Suprapubic skin (tissue), 4 donors: ENCODE measurements at regions not wholly inside any gene's neighbourhood (a gene's known extent, or its start where the extent isn't known, plus 50 kb on each side); places are given as distances from the start of the nearest gene placed in this dataset.

Experiments used
- DNase-seq, 2 donors: peaks; one replicate each; pipeline ENCODE4 v3.0.0-alpha.2; 2019; ENCODE audit warnings: low spot score in 2 of 2
- H3K27ac ChIP-seq: fragments of 200-600 bp; sonication (generic); one replicate; pipeline ENCODE4 v1.5.1; 2019
- H3K27me3 ChIP-seq: fragments of 200-600 bp; sonication (generic); one replicate; pipeline ENCODE4 v1.5.1; 2019
- H3K36me3 ChIP-seq: fragments of 200-600 bp; sonication (generic); one replicate; pipeline ENCODE4 v1.5.1; 2019
- H3K4me1 ChIP-seq: fragments of 200-600 bp; sonication (generic); one replicate; pipeline ENCODE4 v1.5.1; 2019
- H3K4me3 ChIP-seq: fragments of 200-600 bp; sonication (generic); one replicate; pipeline ENCODE4 v1.5.1; 2019; ENCODE audit warnings: mild to moderate bottlenecking
- H3K9me3 ChIP-seq: fragments of 200-600 bp; sonication (generic); one replicate; pipeline ENCODE4 v1.5.1; 2019
- CTCF ChIP-seq, 2 donors: fragments of 200-600 bp in 1 of 2; fragments of 450-650 bp in 1 of 2; sonication (generic) in 1 of 2; IDR thresholded peaks; one replicate each; pipeline ENCODE4 v1.5.1; 2016 to 2019; ENCODE audit warnings: antibody characterized with exemption in 2 of 2, mild to moderate bottlenecking in 1 of 2, moderate library complexity in 1 of 2
- EP300 ChIP-seq: sonication (generic); formaldehyde crosslinking; IDR thresholded peaks from one replicate; pipeline ENCODE4 v1.6.1; 2017; ENCODE audit warnings: antibody characterized with exemption
- POLR2A ChIP-seq, 2 donors: fragments of 450-650 bp; IDR thresholded peaks; one replicate each; pipeline ENCODE4 v1.6.1; 2017; ENCODE audit warnings: antibody characterized with exemption in 2 of 2, mild to moderate bottlenecking in 2 of 2, moderate library complexity in 2 of 2
- POLR2AphosphoS5 ChIP-seq, 3 donors: sonication (generic); formaldehyde crosslinking; IDR thresholded peaks; one replicate each; pipeline ENCODE4 v1.6.1; 2017; ENCODE audit warnings: antibody characterized with exemption in 3 of 3
- WGBS: methylation state at CpG from one replicate; pipeline ENCODE4 v1.1.5; 2018; 5-methylcytosine and 5-hydroxymethylcytosine counted together

GRCh38 chr17:68732301-68732749, 131.2 kb upstream of the FAM20A start:
- Histone ChIP-seq H3K27me3 (no peaks in the 10 kb centered on the region), H3K36me3 (no peaks in the 10 kb centered on the region), H3K4me3 (no peak overlapping the region), H3K9me3 (no peaks in the 10 kb centered on the region), H3K27ac (no peak overlapping the region), H3K4me1 (peaks cover 27% of the 10 kb centered on the region)
- DNase-seq = no peak
- no peak for TF ChIP-seq CTCF (IDR thresholded peaks at IDR 0.05)
- no peak for TF ChIP-seq POLR2AphosphoS5 (IDR thresholded peaks at IDR 0.05)
- TF ChIP-seq EP300 = no peak
- no peak for TF ChIP-seq POLR2A (IDR thresholded peaks at IDR 0.05)

GRCh38 chr17:68731465-68731864, 130.3 kb upstream of the FAM20A start:
- H3K27ac ChIP-seq = no peak overlapping the region
- no peaks in the 10 kb centered on the region for H3K9me3 ChIP-seq
- H3K4me3 ChIP-seq = no peak overlapping the region
- no peaks in the 10 kb centered on the region for H3K36me3 ChIP-seq
- H3K27me3 ChIP-seq = no peaks in the 10 kb centered on the region
- peaks cover 27% of the 10 kb centered on the region for H3K4me1 ChIP-seq
- DNase-seq = no peak
- 80% methylated on average over 4 of the region's 4 CpGs for WGBS
- TF ChIP-seq EP300 (no peak), POLR2AphosphoS5 (IDR thresholded peaks at IDR 0.05) (no peak), CTCF (IDR thresholded peaks at IDR 0.05) (no peak), POLR2A (IDR thresholded peaks at IDR 0.05) (no peak)

GRCh38 chr17:68719431-68719830, 118.3 kb upstream of the FAM20A start:
- WGBS = 22% methylated on average over 2 of the region's 2 CpGs
- DNase-seq = no peak

GRCh38 chr17:68718926-68719325, 117.8 kb upstream of the FAM20A start:
- H3K9me3 ChIP-seq = no peaks in the 10 kb centered on the region
- 34% methylated on average over 2 of the region's 2 CpGs for WGBS
- DNase-seq = no peak
- H3K36me3 ChIP-seq = no peaks in the 10 kb centered on the region
- H3K4me1 ChIP-seq = no peaks in the 10 kb centered on the region
- no peak overlapping the region for H3K4me3 ChIP-seq
- H3K27me3 ChIP-seq = no peaks in the 10 kb centered on the region
- no peak overlapping the region for H3K27ac ChIP-seq
- TF ChIP-seq CTCF (IDR thresholded peaks at IDR 0.05) (no peak), EP300 (no peak), POLR2AphosphoS5 (IDR thresholded peaks at IDR 0.05) (no peak), POLR2A (IDR thresholded peaks at IDR 0.05) (no peak)

More at GRCh38 chr17:68719431-68719830, 118.3 kb upstream of the FAM20A start:
- Histone ChIP-seq H3K4me3 (no peak overlapping the region), H3K36me3 (no peaks in the 10 kb centered on the region), H3K9me3 (no peaks in the 10 kb centered on the region), H3K27me3 (no peaks in the 10 kb centered on the region), H3K4me1 (no peaks in the 10 kb centered on the region), H3K27ac (no peak overlapping the region)
- TF ChIP-seq EP300 = no peak

- Histone ChIP-seq H3K27ac (no peak overlapping the region), H3K4me3 (no peak overlapping the region), H3K36me3 (no peaks in the 10 kb centered on the region), H3K9me3 (no peaks in the 10 kb centered on the region), H3K4me1 (no peaks in the 10 kb centered on the region), H3K27me3 (no peaks in the 10 kb centered on the region)
- TF ChIP-seq POLR2A (IDR thresholded peaks at IDR 0.05) (no peak), POLR2AphosphoS5 (IDR thresholded peaks at IDR 0.05) (no peak), EP300 (no peak), CTCF (IDR thresholded peaks at IDR 0.05) (no peak)
- DNase-seq = no peak
Observed at GRCh38 chr17:68718465-68718864, 117.3 kb upstream of the FAM20A start.

- Histone ChIP-seq H3K4me1 (no peaks in the 10 kb centered on the region), H3K27me3 (no peaks in the 10 kb centered on the region), H3K4me3 (no peak overlapping the region), H3K36me3 (no peaks in the 10 kb centered on the region), H3K27ac (no peak overlapping the region), H3K9me3 (no peaks in the 10 kb centered on the region)
- no peak for TF ChIP-seq POLR2A (IDR thresholded peaks at IDR 0.05)
- no peak for TF ChIP-seq CTCF (IDR thresholded peaks at IDR 0.05)
- no peak for TF ChIP-seq EP300
- no peak for TF ChIP-seq POLR2AphosphoS5 (IDR thresholded peaks at IDR 0.05)
- DNase-seq = no peak
- 91% methylated on average over 1 of the region's 2 CpGs for WGBS
Observed at GRCh38 chr17:68714676-68715075, 113.5 kb upstream of the FAM20A start.
